ENCODE measurements at regions not wholly inside any gene's neighbourhood (a gene's known extent, or its start where the extent isn't known, plus 50 kb on each side); places are given as distances from the start of the nearest gene placed in this dataset.

DNA sequence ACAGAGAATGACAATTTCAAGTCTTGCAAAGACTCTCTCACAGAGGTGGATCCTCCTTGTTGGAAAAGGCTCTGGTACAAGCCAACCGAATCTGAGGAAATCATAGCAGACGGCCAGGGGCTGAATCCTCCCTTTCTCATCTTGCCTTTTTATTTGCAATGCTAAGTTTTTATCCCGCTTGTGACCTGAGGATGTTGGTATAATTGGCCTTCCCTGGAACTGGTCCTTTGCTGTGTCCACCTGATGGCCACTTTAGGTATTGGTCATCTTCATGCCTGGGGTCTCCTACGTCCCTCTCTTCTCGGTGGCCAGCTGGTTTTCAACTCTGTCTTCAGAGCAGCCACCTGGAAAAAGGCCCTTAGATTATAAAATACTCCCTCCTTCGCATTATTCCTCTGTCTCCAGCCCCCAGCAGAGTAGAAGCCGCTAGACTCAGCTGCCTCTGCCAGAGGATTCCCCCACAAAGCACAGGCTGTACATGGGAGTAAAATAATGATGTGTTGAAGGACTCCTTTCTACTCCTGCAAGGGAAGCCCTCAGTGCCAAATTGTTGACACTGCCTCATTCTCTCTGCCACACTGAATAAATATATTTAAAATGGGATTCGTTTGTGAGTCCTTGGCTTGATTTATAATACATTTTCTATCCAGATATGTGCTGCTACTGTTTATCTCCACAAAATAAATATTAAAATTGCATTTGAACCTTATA lies 208.9 kb upstream of the CFAP20DC start:
- TF ChIP-seq, protein P1, sequence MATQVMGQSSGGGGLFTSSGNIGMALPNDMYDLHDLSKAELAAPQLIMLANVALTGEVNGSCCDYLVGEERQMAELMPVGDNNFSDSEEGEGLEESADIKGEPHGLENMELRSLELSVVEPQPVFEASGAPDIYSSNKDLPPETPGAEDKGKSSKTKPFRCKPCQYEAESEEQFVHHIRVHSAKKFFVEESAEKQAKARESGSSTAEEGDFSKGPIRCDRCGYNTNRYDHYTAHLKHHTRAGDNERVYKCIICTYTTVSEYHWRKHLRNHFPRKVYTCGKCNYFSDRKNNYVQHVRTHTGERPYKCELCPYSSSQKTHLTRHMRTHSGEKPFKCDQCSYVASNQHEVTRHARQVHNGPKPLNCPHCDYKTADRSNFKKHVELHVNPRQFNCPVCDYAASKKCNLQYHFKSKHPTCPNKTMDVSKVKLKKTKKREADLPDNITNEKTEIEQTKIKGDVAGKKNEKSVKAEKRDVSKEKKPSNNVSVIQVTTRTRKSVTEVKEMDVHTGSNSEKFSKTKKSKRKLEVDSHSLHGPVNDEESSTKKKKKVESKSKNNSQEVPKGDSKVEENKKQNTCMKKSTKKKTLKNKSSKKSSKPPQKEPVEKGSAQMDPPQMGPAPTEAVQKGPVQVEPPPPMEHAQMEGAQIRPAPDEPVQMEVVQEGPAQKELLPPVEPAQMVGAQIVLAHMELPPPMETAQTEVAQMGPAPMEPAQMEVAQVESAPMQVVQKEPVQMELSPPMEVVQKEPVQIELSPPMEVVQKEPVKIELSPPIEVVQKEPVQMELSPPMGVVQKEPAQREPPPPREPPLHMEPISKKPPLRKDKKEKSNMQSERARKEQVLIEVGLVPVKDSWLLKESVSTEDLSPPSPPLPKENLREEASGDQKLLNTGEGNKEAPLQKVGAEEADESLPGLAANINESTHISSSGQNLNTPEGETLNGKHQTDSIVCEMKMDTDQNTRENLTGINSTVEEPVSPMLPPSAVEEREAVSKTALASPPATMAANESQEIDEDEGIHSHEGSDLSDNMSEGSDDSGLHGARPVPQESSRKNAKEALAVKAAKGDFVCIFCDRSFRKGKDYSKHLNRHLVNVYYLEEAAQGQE (IDR thresholded peaks at IDR 0.05; ENCODE audit: borderline replicate concordance): no peak
- TF ChIP-seq EP300 (conservative IDR thresholded peaks at IDR 0.05; ENCODE audit: poor library complexity, severe bottlenecking) (no peak), MXI1 (conservative IDR thresholded peaks at IDR 0.05; ENCODE audit: poor library complexity, severe bottlenecking) (no peak), POLR2AphosphoS5 (IDR thresholded peaks at IDR 0.05) (no peak), EZH2 (IDR thresholded peaks at IDR 0.05; ENCODE audit: borderline replicate concordance, insufficient read depth, low read length, poor library complexity, severe bottlenecking) (no peak), SMC3 (conservative IDR thresholded peaks at IDR 0.05; ENCODE audit: poor library complexity) (no peak), RAD21 (conservative IDR thresholded peaks at IDR 0.05) (no peak), TAF1 (IDR thresholded peaks at IDR 0.05; ENCODE audit: low read depth) (no peak)
- TF ChIP-seq, protein P2, sequence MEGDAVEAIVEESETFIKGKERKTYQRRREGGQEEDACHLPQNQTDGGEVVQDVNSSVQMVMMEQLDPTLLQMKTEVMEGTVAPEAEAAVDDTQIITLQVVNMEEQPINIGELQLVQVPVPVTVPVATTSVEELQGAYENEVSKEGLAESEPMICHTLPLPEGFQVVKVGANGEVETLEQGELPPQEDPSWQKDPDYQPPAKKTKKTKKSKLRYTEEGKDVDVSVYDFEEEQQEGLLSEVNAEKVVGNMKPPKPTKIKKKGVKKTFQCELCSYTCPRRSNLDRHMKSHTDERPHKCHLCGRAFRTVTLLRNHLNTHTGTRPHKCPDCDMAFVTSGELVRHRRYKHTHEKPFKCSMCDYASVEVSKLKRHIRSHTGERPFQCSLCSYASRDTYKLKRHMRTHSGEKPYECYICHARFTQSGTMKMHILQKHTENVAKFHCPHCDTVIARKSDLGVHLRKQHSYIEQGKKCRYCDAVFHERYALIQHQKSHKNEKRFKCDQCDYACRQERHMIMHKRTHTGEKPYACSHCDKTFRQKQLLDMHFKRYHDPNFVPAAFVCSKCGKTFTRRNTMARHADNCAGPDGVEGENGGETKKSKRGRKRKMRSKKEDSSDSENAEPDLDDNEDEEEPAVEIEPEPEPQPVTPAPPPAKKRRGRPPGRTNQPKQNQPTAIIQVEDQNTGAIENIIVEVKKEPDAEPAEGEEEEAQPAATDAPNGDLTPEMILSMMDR (IDR thresholded peaks at IDR 0.05; ENCODE audit: poor library complexity, severe bottlenecking): no peak
- no peak overlapping the region for H2AFZ ChIP-seq (ENCODE audit: low read depth, low read length)

DNA sequence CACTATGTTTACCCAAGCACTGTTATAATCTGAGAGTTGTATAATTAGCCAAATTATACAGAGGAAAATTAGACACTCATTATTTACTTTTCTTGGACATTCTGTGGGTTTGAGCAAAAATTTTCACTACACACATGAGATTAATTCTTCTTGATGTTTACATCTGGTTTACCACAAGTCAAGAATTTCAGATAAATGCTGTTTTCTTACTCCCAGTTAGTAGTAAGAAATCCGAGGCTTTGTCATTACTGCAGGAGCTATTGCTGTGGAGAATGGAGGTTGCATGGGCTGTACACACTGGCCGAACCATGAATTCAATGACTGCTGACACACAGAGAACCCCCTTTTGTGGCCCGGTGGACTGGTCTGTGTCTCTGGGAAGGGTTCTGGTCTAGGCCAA lies 207.7 kb upstream of the CFAP20DC start:
- Histone ChIP-seq H4K20me1 (ENCODE audit: insufficient read depth) (no peaks in the 10 kb centered on the region), H3K9ac (ENCODE audit: low read length) (no peak overlapping the region), H3K4me2 (ENCODE audit: low read length) (no peak overlapping the region)

More for the DNA sequence above, 208.9 kb upstream of the CFAP20DC start:
- Histone ChIP-seq H3K27ac (ENCODE audit: low read length) (no peak overlapping the region), H3K9me3 (ENCODE audit: low read length) (no peaks in the 10 kb centered on the region), H3K9me2 (ENCODE audit: insufficient read depth, low read length) (no peaks in the 10 kb centered on the region), H3K36me3 (ENCODE audit: insufficient read depth, low read length) (no peaks in the 10 kb centered on the region), H3K27me3 (ENCODE audit: insufficient read depth, low read depth, low read length) (no peaks in the 10 kb centered on the region), H4K20me1 (ENCODE audit: insufficient read depth) (no peaks in the 10 kb centered on the region), H3K4me3 (ENCODE audit: low read length) (no peak overlapping the region), H3F3A (ENCODE audit: insufficient read depth, low read length, poor library complexity, severe bottlenecking) (no peaks in the 10 kb centered on the region), H3K79me2 (replicated peaks; ENCODE audit: insufficient read depth, low read length) (no peaks in the 10 kb centered on the region), H3K4me2 (ENCODE audit: low read length) (no peak overlapping the region), H3K9ac (ENCODE audit: low read length) (no peak overlapping the region)

More for the DNA sequence above, 207.7 kb upstream of the CFAP20DC start:
- Histone ChIP-seq H3K4me3 (ENCODE audit: low read length) (no peak overlapping the region), H3K27me3 (ENCODE audit: insufficient read depth, low read depth, low read length) (no peaks in the 10 kb centered on the region), H3K36me3 (ENCODE audit: insufficient read depth, low read length) (no peaks in the 10 kb centered on the region), H3K79me2 (replicated peaks; ENCODE audit: insufficient read depth, low read length) (no peaks in the 10 kb centered on the region), H3F3A (ENCODE audit: insufficient read depth, low read length, poor library complexity, severe bottlenecking) (no peaks in the 10 kb centered on the region), H3K9me3 (ENCODE audit: low read length) (no peaks in the 10 kb centered on the region), H3K9me2 (ENCODE audit: insufficient read depth, low read length) (no peaks in the 10 kb centered on the region), H3K27ac (ENCODE audit: low read length) (no peak overlapping the region), H2AFZ (ENCODE audit: low read depth, low read length) (no peak overlapping the region)
- TF ChIP-seq, protein P1 (IDR thresholded peaks at IDR 0.05; ENCODE audit: borderline replicate concordance): no peak
- no peak for TF ChIP-seq MXI1 (conservative IDR thresholded peaks at IDR 0.05; ENCODE audit: poor library complexity, severe bottlenecking)
- no peak for TF ChIP-seq EZH2 (IDR thresholded peaks at IDR 0.05; ENCODE audit: borderline replicate concordance, insufficient read depth, low read length, poor library complexity, severe bottlenecking)
- TF ChIP-seq, protein P2 (IDR thresholded peaks at IDR 0.05; ENCODE audit: poor library complexity, severe bottlenecking): no peak
- no peak for TF ChIP-seq TAF1 (IDR thresholded peaks at IDR 0.05; ENCODE audit: low read depth)
- no peak for TF ChIP-seq POLR2AphosphoS5 (IDR thresholded peaks at IDR 0.05)
- no peak for TF ChIP-seq SMC3 (conservative IDR thresholded peaks at IDR 0.05; ENCODE audit: poor library complexity)
- no peak for TF ChIP-seq EP300 (conservative IDR thresholded peaks at IDR 0.05; ENCODE audit: poor library complexity, severe bottlenecking)
- no peak for TF ChIP-seq RAD21 (conservative IDR thresholded peaks at IDR 0.05)

All from neural cell (in vitro differentiated cells).